OCI-LY3 (cell line): ENCODE measurements at regions not wholly inside any gene's neighbourhood (a gene's known extent, or its start where the extent isn't known, plus 50 kb on each side); places are given as distances from the start of the nearest gene placed in this dataset.

Experiments
- H2AFZ ChIP-seq: fragments of 200-600, 300-600 bp; shearing (Covaris generic); 2 replicates; pipeline ENCODE4 v1.6.0; 2014; ENCODE audit warnings: antibody characterized with exemption, low read depth, low read length
- H3K27ac ChIP-seq: fragments of 200-600, 300-600 bp; sonication (generic); 2 replicates; pipeline ENCODE4 v1.5.1; 2014; ENCODE audit warnings: mild to moderate bottlenecking, low read length, moderate library complexity, mixed read lengths
- H3K27me3 ChIP-seq: fragments of 200-600, 300-600 bp; sonication (generic); 2 replicates; pipeline ENCODE4 v1.6.1; 2014; ENCODE audit warnings: low read depth, low read length, mixed read lengths
- H3K36me3 ChIP-seq: fragments of 200-600, 300-600 bp; sonication (generic); replicated peaks from 2 replicates; pipeline ENCODE3; 2014; ENCODE audit warnings: low read depth, low read length, mixed read lengths
- H3K4me1 ChIP-seq: fragments of 300-600, 200-600 bp; sonication (generic); 2 replicates; pipeline ENCODE4 v1.6.1; 2014; ENCODE audit warnings: low read length, mixed read lengths
- H3K4me2 ChIP-seq: fragments of 200-600, 300-600 bp; sonication (generic); 2 replicates; pipeline ENCODE4 v1.6.1; 2014; ENCODE audit warnings: low read length, mixed read lengths
- H3K4me3 ChIP-seq: fragments of 300-600, 200-600 bp; sonication (generic); 2 replicates; pipeline ENCODE4 v1.5.1; 2014; ENCODE audit warnings: antibody characterized with exemption, mild to moderate bottlenecking, low read length, moderate library complexity
- H3K79me2 ChIP-seq: fragments of 300-600, 200-600 bp; shearing (Covaris generic); 2 replicates; pipeline ENCODE4 v1.6.1; 2014; ENCODE audit warnings: mild to moderate bottlenecking, low read length, mixed read lengths
- H3K9ac ChIP-seq: fragments of 300-600, 200-600 bp; shearing (Covaris generic); 2 replicates; pipeline ENCODE4 v1.6.0; 2014; ENCODE audit warnings: mild to moderate bottlenecking, low read length, moderate library complexity
- H3K9me3 ChIP-seq: fragments of 200-600, 300-600 bp; shearing (Covaris generic); 2 replicates; pipeline ENCODE4 v1.6.1; 2014; ENCODE audit warnings: low read length, mixed read lengths; ENCODE audit not compliant: insufficient read depth
- H4K20me1 ChIP-seq: fragments of 200-600, 300-600 bp; sonication (generic); 2 replicates; pipeline ENCODE4 v1.6.1; 2016; ENCODE audit warnings: low read length, mixed read lengths; ENCODE audit not compliant: insufficient read depth
- EZH2phosphoT487 ChIP-seq: fragments of 200-600 bp; shearing (Covaris generic); IDR thresholded peaks from 2 replicates; pipeline ENCODE4 v1.6.1; 2018; ENCODE audit warnings: antibody characterized with exemption, mixed run types, low read depth
- TF ChIP-seq, protein P1 (sequence below): fragments of 200-600, 300-600 bp; sonication (generic); IDR thresholded peaks from 2 replicates; pipeline ENCODE4 v1.5.1; 2014; ENCODE audit warnings: antibody characterized with exemption, low read length, low read depth

DNA sequence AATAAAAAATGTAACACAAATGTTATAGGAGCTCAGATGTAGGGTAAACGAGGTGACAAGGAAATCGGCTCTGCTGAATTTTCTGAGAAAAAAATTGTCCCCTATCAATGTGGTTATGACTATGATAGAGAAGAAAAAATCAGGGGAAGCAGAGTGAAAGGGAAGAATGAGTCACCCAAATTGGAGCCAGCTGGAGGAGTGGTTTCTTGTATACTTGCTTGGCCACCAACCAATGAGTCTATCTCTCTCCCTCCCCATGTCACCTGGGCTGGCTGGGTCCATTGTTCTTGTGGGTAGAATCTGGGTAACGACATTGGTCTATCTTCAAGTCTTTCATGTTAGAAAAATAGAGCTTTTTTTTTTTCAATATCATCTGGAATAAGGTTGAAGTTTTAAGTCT, 196.6 kb upstream of the FLRT2 start:
- Histone ChIP-seq H3K4me2 (no peak overlapping the region), H2AFZ (no peak overlapping the region), H4K20me1 (no peaks in the 10 kb centered on the region), H3K27me3 (no peaks in the 10 kb centered on the region), H3K9ac (no peak overlapping the region), H3K27ac (no peak overlapping the region), H3K4me1 (no peaks in the 10 kb centered on the region), H3K36me3 (no peaks in the 10 kb centered on the region), H3K9me3 (no peaks in the 10 kb centered on the region), H3K79me2 (no peaks in the 10 kb centered on the region), H3K4me3 (no peak overlapping the region)
- no peak for TF ChIP-seq EZH2phosphoT487
- TF ChIP-seq, protein P1, sequence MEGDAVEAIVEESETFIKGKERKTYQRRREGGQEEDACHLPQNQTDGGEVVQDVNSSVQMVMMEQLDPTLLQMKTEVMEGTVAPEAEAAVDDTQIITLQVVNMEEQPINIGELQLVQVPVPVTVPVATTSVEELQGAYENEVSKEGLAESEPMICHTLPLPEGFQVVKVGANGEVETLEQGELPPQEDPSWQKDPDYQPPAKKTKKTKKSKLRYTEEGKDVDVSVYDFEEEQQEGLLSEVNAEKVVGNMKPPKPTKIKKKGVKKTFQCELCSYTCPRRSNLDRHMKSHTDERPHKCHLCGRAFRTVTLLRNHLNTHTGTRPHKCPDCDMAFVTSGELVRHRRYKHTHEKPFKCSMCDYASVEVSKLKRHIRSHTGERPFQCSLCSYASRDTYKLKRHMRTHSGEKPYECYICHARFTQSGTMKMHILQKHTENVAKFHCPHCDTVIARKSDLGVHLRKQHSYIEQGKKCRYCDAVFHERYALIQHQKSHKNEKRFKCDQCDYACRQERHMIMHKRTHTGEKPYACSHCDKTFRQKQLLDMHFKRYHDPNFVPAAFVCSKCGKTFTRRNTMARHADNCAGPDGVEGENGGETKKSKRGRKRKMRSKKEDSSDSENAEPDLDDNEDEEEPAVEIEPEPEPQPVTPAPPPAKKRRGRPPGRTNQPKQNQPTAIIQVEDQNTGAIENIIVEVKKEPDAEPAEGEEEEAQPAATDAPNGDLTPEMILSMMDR, result no peak

DNA sequence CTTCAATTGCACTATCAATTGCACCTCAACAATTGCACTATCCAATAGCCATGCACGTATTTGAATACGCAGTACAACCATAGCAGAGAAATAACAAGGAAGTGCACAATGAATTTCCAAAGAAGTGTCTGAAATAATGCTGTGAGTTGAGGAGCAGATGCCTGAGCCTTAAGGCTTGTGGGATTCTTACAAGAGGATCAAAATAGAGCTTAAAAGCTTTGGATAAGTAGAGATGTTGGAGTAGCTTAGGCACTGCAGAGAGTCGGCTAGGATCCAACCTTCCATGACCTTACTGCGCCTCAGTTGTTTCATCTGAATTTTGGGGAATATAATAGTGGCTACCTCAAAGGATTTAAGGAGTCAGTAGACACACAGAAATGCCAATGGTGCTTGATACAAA, 196.1 kb upstream of the FLRT2 start:
- Histone ChIP-seq H3K9me3 (no peaks in the 10 kb centered on the region), H2AFZ (no peak overlapping the region), H3K4me1 (no peaks in the 10 kb centered on the region), H3K9ac (no peak overlapping the region), H3K4me3 (no peak overlapping the region), H3K27me3 (no peaks in the 10 kb centered on the region), H3K79me2 (no peaks in the 10 kb centered on the region), H4K20me1 (no peaks in the 10 kb centered on the region), H3K27ac (no peak overlapping the region), H3K4me2 (no peak overlapping the region), H3K36me3 (no peaks in the 10 kb centered on the region)
- no peak for TF ChIP-seq EZH2phosphoT487
- TF ChIP-seq, protein P1, result no peak

DNA sequence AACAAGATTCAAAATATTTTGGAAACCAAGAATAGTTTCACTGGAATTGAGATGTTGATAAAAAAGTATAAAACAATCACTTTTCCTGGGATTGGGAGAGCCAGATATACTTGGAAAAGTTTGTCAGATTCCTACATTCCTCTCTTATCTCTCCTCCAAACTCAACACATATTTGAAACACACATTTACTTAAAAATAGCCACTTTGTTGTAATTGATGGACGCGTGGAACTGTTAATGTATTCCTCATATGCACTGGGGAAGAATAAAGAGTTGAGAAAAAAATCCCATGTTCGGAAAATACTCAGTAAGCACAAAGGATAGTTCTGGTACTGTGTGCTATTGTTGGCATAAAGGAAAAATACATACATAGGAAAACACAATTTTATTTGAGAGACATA, 195.6 kb upstream of the FLRT2 start:
- H3K9me3 ChIP-seq, result no peaks in the 10 kb centered on the region
- no peak overlapping the region for H3K27ac ChIP-seq
- H4K20me1 ChIP-seq, result no peaks in the 10 kb centered on the region
- H3K27me3 ChIP-seq, result no peaks in the 10 kb centered on the region
- no peak overlapping the region for H3K4me2 ChIP-seq
- no peak overlapping the region for H3K9ac ChIP-seq
- no peak overlapping the region for H3K4me3 ChIP-seq
- H3K4me1 ChIP-seq, result no peaks in the 10 kb centered on the region
- no peak overlapping the region for H2AFZ ChIP-seq
- TF ChIP-seq, protein P1, result no peak
- no peak for TF ChIP-seq EZH2phosphoT487
- no peaks in the 10 kb centered on the region for H3K36me3 ChIP-seq
- no peaks in the 10 kb centered on the region for H3K79me2 ChIP-seq

DNA sequence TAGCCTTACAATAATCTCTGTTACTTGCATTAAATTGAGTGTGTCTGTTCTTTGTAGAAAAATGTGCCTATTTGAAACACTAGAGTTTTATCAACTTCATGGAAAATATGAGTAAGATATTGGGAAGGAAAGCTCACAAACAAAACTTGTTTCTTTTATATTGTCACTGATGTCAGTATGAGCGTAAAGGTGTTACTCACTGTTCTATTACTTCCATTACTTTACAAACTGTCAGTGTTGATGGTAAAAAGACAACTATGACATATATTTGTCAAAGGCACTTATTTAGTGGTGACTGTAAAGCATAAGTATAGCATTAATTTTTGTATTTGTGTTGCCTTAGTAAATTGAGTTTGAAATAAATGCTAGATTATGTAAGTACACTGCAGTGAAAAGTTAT, 193.7 kb upstream of the FLRT2 start:
- no peaks in the 10 kb centered on the region for H4K20me1 ChIP-seq
- no peak overlapping the region for H2AFZ ChIP-seq
- TF ChIP-seq, protein P1, result no peak
- no peak for TF ChIP-seq EZH2phosphoT487
- no peaks in the 10 kb centered on the region for H3K9me3 ChIP-seq
- H3K4me2 ChIP-seq, result no peak overlapping the region
- no peak overlapping the region for H3K4me3 ChIP-seq
- no peak overlapping the region for H3K9ac ChIP-seq
- H3K79me2 ChIP-seq, result no peaks in the 10 kb centered on the region
- no peaks in the 10 kb centered on the region for H3K36me3 ChIP-seq
- no peaks in the 10 kb centered on the region for H3K27me3 ChIP-seq
- H3K27ac ChIP-seq, result no peak overlapping the region
- no peaks in the 10 kb centered on the region for H3K4me1 ChIP-seq
